Neuron (in vitro differentiated cells): ENCODE measurements at regions not wholly inside any gene's neighbourhood (a gene's known extent, or its start where the extent isn't known, plus 50 kb on each side); places are given as distances from the start of the nearest gene placed in this dataset.

Experiments used
- H2AFZ ChIP-seq: one replicate; pipeline ENCODE4 v1.6.1; 2013; ENCODE audit warnings: low read depth, mild to moderate bottlenecking, inconsistent platforms, low read length, moderate library complexity
- H3K27me3 ChIP-seq: one replicate; pipeline ENCODE4 v1.6.1; 2013; ENCODE audit warnings: low read length; ENCODE audit not compliant: insufficient read depth
- H3K36me3 ChIP-seq: one replicate; pipeline ENCODE4 v1.6.1; 2013; ENCODE audit warnings: low read length; ENCODE audit not compliant: insufficient read depth
- H3K4me1 ChIP-seq: one replicate; pipeline ENCODE4 v1.6.1; 2013; ENCODE audit warnings: low read length; ENCODE audit not compliant: insufficient read depth
- H3K4me3 ChIP-seq: 2 replicates; pipeline ENCODE4 v1.5.1; 2013; ENCODE audit warnings: mild to moderate bottlenecking, low read length, moderate library complexity
- H3K9me3 ChIP-seq: one replicate; pipeline ENCODE4 v1.6.1; 2013; ENCODE audit warnings: low read length

DNA sequence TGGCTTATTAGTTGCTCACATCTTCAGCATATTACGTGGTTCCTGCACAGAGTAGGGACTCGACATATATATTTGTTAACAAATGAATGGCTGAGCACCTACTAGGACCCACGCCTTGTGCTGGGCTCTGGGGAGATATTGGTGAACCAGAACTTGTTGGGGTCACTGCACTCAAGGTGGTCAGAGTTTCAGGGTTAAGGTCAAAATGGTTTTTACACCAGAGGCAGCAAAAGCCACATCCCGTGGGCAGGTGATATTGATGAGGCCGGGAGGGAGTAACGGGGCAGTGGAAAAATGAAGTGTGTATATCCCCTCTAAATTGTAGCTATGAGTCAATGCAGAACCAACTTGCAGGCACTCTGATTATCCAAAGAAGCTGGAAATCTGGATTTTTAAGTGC is 136.5 kb upstream of the KLF4 start:
- H2AFZ ChIP-seq = no peak overlapping the region
- H3K27me3 ChIP-seq = no peaks in the 10 kb centered on the region
- H3K4me3 ChIP-seq = no peak overlapping the region
- H3K4me1 ChIP-seq = no peaks in the 10 kb centered on the region
- no peaks in the 10 kb centered on the region for H3K9me3 ChIP-seq
- no peaks in the 10 kb centered on the region for H3K36me3 ChIP-seq

GRCh38 chr9:107625383-107625984 is 135.9 kb upstream of the KLF4 start:
- Histone ChIP-seq H3K27me3 (no peaks in the 10 kb centered on the region), H3K9me3 (no peaks in the 10 kb centered on the region), H2AFZ (no peak overlapping the region), H3K4me1 (no peaks in the 10 kb centered on the region), H3K4me3 (no peak overlapping the region), H3K36me3 (no peaks in the 10 kb centered on the region)

- Histone ChIP-seq H2AFZ (no peak overlapping the region), H3K4me3 (no peak overlapping the region), H3K36me3 (no peaks in the 10 kb centered on the region), H3K4me1 (no peaks in the 10 kb centered on the region), H3K27me3 (no peaks in the 10 kb centered on the region), H3K9me3 (no peaks in the 10 kb centered on the region)
Measured at GRCh38 chr9:107624234-107624948, 134.8 kb upstream of the KLF4 start.

GRCh38 chr9:107621436-107621835 is 131.9 kb upstream of the KLF4 start:
- Histone ChIP-seq H3K9me3 (no peaks in the 10 kb centered on the region), H3K4me1 (no peaks in the 10 kb centered on the region), H3K4me3 (no peak overlapping the region), H2AFZ (no peak overlapping the region), H3K36me3 (no peaks in the 10 kb centered on the region), H3K27me3 (no peaks in the 10 kb centered on the region)

DNA sequence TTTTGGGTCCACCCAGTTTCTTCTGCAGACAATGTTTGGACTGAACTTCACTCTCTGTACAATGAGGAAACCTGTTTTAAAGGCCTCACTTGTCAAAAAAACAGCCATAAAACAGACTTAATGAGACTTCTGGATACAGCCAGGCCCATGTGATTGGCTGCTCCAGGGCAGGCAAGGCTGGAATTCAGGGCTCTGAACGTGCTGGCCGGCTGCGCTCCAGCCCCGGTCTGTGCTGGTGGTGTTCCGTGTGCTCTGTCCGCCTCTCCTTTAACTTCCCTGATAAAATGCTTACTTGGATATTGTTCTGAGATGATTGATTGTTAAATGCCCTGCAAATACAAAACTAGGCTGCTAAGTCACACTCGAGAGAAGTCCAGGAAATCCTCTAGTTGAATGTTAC is 131.2 kb upstream of the KLF4 start:
- no peaks in the 10 kb centered on the region for H3K36me3 ChIP-seq
- H3K27me3 ChIP-seq = no peaks in the 10 kb centered on the region
- no peak overlapping the region for H3K4me3 ChIP-seq
- H2AFZ ChIP-seq = no peak overlapping the region
- H3K4me1 ChIP-seq = no peaks in the 10 kb centered on the region
- no peaks in the 10 kb centered on the region for H3K9me3 ChIP-seq

- Histone ChIP-seq H3K4me3 (no peak overlapping the region), H3K36me3 (no peaks in the 10 kb centered on the region), H3K27me3 (no peaks in the 10 kb centered on the region), H3K4me1 (no peaks in the 10 kb centered on the region), H3K9me3 (no peaks in the 10 kb centered on the region), H2AFZ (no peak overlapping the region)
Measured at GRCh38 chr9:107620236-107620635, 130.7 kb upstream of the KLF4 start.

GRCh38 chr9:107615321-107615720 is 125.8 kb upstream of the KLF4 start:
- Histone ChIP-seq H3K36me3 (no peaks in the 10 kb centered on the region), H3K4me1 (no peaks in the 10 kb centered on the region), H2AFZ (no peak overlapping the region), H3K4me3 (no peak overlapping the region), H3K27me3 (no peaks in the 10 kb centered on the region), H3K9me3 (no peaks in the 10 kb centered on the region)

GRCh38 chr9:107614765-107615164 is 125.2 kb upstream of the KLF4 start:
- H3K27me3 ChIP-seq = no peaks in the 10 kb centered on the region
- H3K36me3 ChIP-seq = no peaks in the 10 kb centered on the region
- H3K4me3 ChIP-seq = no peak overlapping the region
- H2AFZ ChIP-seq = no peak overlapping the region
- no peaks in the 10 kb centered on the region for H3K9me3 ChIP-seq
- no peaks in the 10 kb centered on the region for H3K4me1 ChIP-seq

DNA sequence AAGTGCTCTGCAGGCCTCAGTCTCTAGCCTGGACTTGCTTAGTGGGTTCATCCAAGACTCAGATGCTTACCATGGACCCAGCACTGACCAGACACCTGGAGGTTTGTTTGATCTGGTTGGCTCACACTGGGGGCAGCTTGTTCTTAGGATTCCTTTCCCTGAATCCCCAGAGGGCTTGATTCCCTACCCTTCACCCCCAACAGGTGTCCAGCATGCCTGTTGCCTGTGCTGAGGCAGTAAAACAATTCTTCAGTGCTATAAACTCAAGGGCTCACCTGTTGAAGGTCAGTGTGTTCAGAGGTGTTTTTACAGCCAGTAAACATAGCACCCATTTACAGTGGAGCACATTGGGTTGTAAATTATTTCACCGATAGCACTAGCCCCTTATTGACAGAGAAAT is 123.8 kb upstream of the KLF4 start:
- no peaks in the 10 kb centered on the region for H3K4me1 ChIP-seq
- H3K9me3 ChIP-seq = no peaks in the 10 kb centered on the region
- H3K4me3 ChIP-seq = no peak overlapping the region
- no peak overlapping the region for H2AFZ ChIP-seq
- H3K27me3 ChIP-seq = no peaks in the 10 kb centered on the region
- no peaks in the 10 kb centered on the region for H3K36me3 ChIP-seq

DNA sequence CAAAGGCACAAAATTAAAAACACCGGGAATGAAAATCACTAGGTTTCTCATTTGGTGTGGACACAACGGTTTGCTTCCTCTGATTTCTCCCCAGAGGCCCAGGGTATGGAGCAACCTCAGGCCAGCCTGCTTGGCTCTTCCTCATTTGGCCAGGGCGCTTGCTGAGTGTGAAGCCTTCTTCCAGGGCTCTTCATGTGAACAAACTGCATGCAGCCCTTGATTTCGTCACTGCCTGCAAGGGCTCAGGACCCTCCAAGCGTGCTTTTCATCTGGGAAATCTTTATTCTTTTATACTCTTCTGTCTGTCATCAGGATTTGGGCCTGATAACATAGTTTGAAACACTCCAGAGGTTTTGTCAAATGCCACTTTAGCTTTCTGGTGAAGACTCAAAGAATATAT is 122.6 kb upstream of the KLF4 start:
- no peaks in the 10 kb centered on the region for H3K4me1 ChIP-seq
- no peaks in the 10 kb centered on the region for H3K36me3 ChIP-seq
- H2AFZ ChIP-seq = no peak overlapping the region
- H3K27me3 ChIP-seq = no peaks in the 10 kb centered on the region
- H3K4me3 ChIP-seq = no peak overlapping the region
- H3K9me3 ChIP-seq = no peaks in the 10 kb centered on the region

DNA sequence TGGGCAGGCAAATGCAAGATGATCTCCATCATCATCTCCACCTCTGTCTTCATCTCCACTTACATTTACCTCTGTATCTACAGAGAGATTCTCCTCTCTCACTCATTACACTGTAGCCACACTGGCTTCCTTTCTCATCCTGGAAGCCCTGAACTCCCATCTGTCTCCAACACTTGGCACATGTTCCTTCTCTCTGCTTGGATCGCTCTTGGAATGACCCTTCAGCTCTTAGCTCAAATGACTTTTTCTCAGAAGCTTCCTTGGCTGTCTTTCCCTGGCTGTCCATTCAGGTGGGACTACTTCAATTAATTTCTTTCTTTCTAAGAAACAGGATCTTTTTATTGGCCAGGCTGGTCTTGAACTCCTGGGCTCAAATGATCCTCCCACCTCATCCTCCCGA is 120.0 kb upstream of the KLF4 start:
- Histone ChIP-seq H3K36me3 (no peaks in the 10 kb centered on the region), H3K27me3 (no peaks in the 10 kb centered on the region), H2AFZ (no peak overlapping the region), H3K4me1 (no peaks in the 10 kb centered on the region), H3K9me3 (no peaks in the 10 kb centered on the region), H3K4me3 (no peak overlapping the region)

- Histone ChIP-seq H3K4me1 (no peaks in the 10 kb centered on the region), H3K27me3 (no peaks in the 10 kb centered on the region), H3K4me3 (no peak overlapping the region), H2AFZ (no peak overlapping the region), H3K36me3 (no peaks in the 10 kb centered on the region), H3K9me3 (no peaks in the 10 kb centered on the region)
Measured at GRCh38 chr9:107606149-107606790, 116.7 kb upstream of the KLF4 start.

DNA sequence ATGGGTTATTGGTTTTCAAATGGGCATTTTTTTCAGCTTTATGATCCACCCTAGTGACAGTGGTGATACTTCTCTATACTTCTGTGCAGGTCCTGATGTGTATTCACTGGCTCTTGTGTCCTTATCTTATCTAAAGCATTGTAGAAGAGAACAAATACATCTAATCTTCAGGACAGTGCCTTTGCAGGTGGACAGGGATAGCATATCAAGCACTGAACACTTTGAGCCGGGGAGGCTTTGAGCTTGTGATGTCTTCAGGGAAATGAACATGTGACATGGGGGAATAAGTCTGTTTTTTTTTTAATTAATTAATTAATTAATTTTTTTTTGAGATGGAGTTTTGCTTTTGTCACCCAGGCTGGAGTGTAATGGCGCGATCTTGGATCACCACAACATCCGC is 115.5 kb upstream of the KLF4 start:
- Histone ChIP-seq H3K4me1 (no peaks in the 10 kb centered on the region), H3K9me3 (no peaks in the 10 kb centered on the region), H2AFZ (no peak overlapping the region), H3K36me3 (no peaks in the 10 kb centered on the region), H3K4me3 (no peak overlapping the region), H3K27me3 (no peaks in the 10 kb centered on the region)
